Type B pancreatic cell (in vitro differentiated cells): ENCODE measurements at regions not wholly inside any gene's neighbourhood (a gene's known extent, or its start where the extent isn't known, plus 50 kb on each side); places are given as distances from the start of the nearest gene placed in this dataset.

Experiments used
- DNase-seq: peaks from one replicate; pipeline ENCODE4 v3.0.0; 2021; ENCODE audit warnings: mixed read lengths; ENCODE audit not compliant: unreplicated experiment; ENCODE audit errors: extremely low spot score
- H3K27ac Mint-ChIP-seq: 2 replicates; pipeline ENCODE4 v1.8.0; 2021; ENCODE audit warnings: mild to moderate bottlenecking, mixed read lengths
- H3K27me3 Mint-ChIP-seq: 2 replicates; pipeline ENCODE4 v1.8.0; 2021; ENCODE audit warnings: mixed read lengths
- H3K36me3 Mint-ChIP-seq: 2 replicates; pipeline ENCODE4 v1.8.0; 2021; ENCODE audit warnings: mixed read lengths
- H3K4me1 Mint-ChIP-seq: one replicate; pipeline ENCODE4 v1.8.0; 2021; ENCODE audit warnings: mixed read lengths; ENCODE audit not compliant: unreplicated experiment
- H3K4me3 Mint-ChIP-seq: 2 replicates; pipeline ENCODE4 v1.8.0; 2021; ENCODE audit warnings: mild to moderate bottlenecking, mixed read lengths
- H3K9me3 Mint-ChIP-seq: 2 replicates; pipeline ENCODE4 v1.8.0; 2021; ENCODE audit warnings: mixed read lengths
- TF ChIP-seq, protein P1 (sequence below): fragments of 200-600 bp; sonication (generic); conservative IDR thresholded peaks from 2 replicates; pipeline ENCODE4 v1.5.0; 2021; ENCODE audit warnings: antibody characterized with exemption, mild to moderate bottlenecking

DNA sequence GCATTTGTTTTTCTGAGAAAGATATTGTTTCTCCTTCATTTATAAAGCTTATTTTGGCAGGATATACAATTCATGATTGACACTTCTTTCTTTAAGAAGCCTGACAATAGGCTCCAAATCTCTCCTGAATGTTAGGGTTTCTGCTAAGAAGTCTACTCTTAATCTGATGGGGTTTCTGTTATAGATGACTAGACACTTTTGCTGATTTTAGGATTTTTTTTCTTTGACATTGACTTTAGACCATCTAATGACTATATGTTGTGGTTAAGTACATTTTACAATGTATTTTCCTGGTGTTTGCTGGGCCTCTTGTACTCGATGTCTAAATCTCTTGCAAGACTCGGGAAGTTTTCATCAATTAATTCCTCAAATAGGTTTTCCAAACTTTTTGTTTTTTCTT lies 321.8 kb upstream of the SMIM30 start:
- H3K9me3 Mint-ChIP-seq: peaks cover 5% of the 10 kb centered on the region
- TF ChIP-seq, protein P1, sequence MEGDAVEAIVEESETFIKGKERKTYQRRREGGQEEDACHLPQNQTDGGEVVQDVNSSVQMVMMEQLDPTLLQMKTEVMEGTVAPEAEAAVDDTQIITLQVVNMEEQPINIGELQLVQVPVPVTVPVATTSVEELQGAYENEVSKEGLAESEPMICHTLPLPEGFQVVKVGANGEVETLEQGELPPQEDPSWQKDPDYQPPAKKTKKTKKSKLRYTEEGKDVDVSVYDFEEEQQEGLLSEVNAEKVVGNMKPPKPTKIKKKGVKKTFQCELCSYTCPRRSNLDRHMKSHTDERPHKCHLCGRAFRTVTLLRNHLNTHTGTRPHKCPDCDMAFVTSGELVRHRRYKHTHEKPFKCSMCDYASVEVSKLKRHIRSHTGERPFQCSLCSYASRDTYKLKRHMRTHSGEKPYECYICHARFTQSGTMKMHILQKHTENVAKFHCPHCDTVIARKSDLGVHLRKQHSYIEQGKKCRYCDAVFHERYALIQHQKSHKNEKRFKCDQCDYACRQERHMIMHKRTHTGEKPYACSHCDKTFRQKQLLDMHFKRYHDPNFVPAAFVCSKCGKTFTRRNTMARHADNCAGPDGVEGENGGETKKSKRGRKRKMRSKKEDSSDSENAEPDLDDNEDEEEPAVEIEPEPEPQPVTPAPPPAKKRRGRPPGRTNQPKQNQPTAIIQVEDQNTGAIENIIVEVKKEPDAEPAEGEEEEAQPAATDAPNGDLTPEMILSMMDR: no peak
- no peaks in the 10 kb centered on the region for H3K27me3 Mint-ChIP-seq
- H3K4me1 Mint-ChIP-seq: no peaks in the 10 kb centered on the region
- no peak overlapping the region for H3K4me3 Mint-ChIP-seq
- no peak overlapping the region for H3K27ac Mint-ChIP-seq
- H3K36me3 Mint-ChIP-seq: no peaks in the 10 kb centered on the region
- DNase-seq: no peak

DNA sequence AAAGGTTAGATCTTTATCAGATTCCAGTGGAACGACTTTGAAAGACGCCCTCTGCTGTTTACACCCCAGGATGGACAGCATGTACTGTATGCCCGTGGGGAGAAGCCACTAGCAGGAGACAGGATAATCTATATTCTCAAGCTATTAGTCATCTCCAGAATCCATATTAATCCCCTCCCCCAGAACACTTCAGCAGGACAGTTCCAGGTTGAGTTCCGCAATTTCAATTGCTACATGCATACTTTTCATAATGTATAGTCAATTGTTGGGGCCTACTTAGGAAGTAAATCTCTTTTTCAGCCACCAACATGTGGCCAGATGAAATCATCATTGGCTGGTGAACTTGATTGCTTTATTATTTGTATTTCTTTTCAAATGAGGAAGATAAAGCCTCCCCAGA lies 313.1 kb upstream of the SMIM30 start:
- H3K4me1 Mint-ChIP-seq: no peaks in the 10 kb centered on the region

DNA sequence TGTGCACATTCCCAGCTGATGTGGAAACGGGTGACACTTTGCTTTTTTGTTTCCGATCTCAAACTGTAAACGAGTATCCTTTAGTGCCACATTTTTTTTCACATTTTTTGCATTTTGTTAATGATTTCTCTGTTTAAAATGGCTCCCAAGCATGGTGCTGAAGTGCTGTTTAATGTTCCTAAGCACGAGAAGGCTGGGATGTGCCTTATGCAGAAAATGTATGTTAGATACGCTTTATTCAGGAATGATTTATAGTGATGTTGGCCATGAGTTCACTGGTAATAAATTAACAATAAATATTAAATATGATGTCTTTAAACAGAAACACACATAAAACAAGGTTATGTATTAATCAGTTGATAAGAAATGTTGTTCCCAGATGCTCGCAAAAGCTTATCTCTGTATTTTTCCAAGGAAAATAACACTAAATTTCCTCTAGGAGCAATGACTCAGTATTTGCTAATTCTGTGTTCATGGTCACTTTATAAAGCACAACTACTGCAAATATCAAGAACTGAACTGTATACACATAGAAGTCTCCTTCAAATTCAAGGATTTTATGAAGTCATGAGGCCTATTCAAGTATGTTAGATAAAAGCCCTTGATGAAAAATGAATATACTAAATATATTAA lies 305.9 kb upstream of the SMIM30 start:
- Mint-ChIP-seq H3K4me3 (no peak overlapping the region), H3K27me3 (no peaks in the 10 kb centered on the region), H3K36me3 (no peaks in the 10 kb centered on the region), H3K4me1 (peaks cover 4% of the 10 kb centered on the region), H3K9me3 (no peaks in the 10 kb centered on the region), H3K27ac (no peak overlapping the region)
- TF ChIP-seq, protein P1: no peak
- DNase-seq: no peak

More for the DNA sequence above, 313.1 kb upstream of the SMIM30 start:
- TF ChIP-seq, protein P1: no peak
- Mint-ChIP-seq H3K27me3 (no peaks in the 10 kb centered on the region), H3K4me3 (no peak overlapping the region), H3K36me3 (no peaks in the 10 kb centered on the region), H3K27ac (no peak overlapping the region), H3K9me3 (no peaks in the 10 kb centered on the region)
- DNase-seq: no peak

DNA sequence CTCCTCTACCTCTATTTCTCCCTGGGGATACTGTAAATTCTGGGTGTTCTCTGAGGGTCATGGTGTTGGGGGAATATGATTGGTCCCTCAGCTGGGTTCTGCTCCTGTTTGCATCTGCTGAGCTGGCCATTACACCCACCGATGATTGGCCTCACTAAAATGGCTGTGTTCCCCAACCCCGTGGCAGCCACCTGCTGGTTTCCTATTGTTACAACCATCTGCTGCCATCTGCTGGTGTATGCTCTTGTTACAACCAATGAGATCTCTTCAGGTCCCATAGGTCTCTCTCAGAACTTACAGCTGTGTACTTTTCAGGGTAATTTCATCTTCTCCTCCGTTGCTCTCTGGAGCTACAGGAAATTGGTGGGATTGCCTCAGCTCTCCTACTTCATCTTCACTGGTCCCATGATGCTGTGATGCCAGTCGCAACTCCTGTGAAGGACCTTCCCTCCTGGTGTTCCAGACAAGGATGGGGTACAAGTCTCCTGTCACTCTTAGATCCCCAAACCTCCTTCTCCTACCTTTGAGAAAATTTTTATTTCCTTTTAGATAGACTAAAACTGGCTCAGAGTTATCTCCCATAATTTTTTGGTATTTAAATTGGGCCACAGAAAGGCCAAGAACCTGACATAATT lies 303.5 kb upstream of the SMIM30 start:
- H3K27me3 Mint-ChIP-seq: no peaks in the 10 kb centered on the region
- H3K9me3 Mint-ChIP-seq: no peaks in the 10 kb centered on the region
- peak overlapping the region; percentile 61 for H3K4me3 Mint-ChIP-seq
- H3K27ac Mint-ChIP-seq: peak overlapping the region; percentile 18
- DNase-seq: peak; percentile 76
- peaks cover 4% of the 10 kb centered on the region for H3K4me1 Mint-ChIP-seq
- TF ChIP-seq, protein P1: peak; percentile 87
- no peaks in the 10 kb centered on the region for H3K36me3 Mint-ChIP-seq

DNA sequence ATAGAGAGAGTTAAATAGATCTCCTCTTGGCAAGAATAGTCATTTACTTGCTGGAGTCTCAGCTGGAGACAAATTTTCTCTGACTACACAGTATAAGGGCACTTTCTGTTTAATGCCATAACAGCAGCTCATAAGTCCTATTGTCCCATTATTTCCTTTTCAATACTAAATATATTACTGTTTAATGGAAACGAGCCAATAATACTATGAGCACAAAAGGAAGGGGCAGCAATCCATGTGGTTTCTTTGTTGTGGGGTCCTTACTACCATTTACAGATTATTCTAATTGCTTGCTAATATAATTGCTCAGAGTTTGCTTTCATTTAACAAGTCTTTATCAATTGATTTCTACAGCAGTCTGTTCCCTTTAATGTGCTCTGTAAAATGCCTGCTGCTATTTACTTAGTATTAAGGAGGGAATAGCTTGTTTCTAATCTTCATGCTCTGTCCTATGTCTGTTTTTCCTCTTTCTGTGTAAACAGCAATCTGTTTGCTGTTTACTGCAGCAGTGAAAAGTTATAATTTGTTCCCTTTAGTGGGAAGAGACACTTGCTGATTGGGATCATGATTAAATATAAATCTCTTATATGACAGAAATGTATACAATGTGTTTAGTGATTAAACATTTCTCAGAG lies 296.2 kb upstream of the SMIM30 start:
- Mint-ChIP-seq H3K36me3 (no peaks in the 10 kb centered on the region), H3K4me3 (no peak overlapping the region), H3K27me3 (no peaks in the 10 kb centered on the region), H3K27ac (no peak overlapping the region), H3K9me3 (no peaks in the 10 kb centered on the region), H3K4me1 (no peaks in the 10 kb centered on the region)
- no peak for DNase-seq
- TF ChIP-seq, protein P1: no peak
